ENCODE measurements at regions not wholly inside any gene's neighbourhood (a gene's known extent, or its start where the extent isn't known, plus 50 kb on each side); places are given as distances from the start of the nearest gene placed in this dataset.

DNA sequence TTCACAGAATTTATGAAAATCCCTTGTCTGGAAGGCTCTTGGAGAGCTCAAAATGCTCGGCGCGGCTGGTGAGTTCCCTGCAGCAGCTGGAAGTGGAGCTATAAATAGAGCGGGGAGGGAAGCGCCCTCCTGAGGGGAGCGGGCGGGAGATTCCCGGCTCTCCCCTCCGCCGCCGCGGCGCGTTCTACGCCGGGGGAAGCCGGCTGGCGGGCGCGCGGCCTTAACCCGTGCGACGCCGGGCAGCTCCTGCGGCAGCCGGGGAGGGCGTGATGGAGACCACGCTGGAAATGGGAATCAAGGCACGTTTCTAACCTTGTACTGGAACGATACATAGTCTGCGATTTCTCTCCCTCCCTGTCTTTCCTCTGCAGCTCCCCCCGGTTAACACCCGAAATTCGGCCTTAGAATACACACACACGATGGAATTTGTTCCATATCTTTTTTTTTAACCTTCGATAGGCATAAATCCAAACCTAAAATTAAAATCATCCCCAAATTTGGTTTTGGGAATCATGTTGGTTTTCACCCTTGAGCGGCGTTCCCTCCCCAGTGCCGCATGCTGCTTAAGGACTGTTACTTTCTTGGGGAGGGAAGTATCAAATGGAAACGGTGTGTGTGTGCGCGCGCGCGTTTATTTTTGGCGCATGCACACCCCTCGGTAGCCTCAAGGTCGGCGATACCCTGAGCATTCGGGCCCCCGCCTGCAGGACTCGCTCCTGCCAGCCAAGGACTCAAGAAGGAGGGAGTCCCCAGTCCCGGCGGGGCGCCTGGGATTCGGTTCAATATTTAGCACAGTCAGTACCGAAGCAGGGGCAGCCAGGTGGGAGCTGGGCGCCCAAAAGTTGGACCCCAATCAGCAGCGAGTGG, 306.3 kb upstream of the KCNN2 start:
- H3K4me3 ChIP-seq (ENCODE audit: low read depth, low read length): no peak overlapping the region
- no peak for TF ChIP-seq CTCF (IDR thresholded peaks at IDR 0.05; ENCODE audit: insufficient read depth, low read length)
- no peak for DNase-seq (ENCODE audit: low read depth)

GRCh38 chr5:114056185-114056538, 305.7 kb upstream of the KCNN2 start:
- H3K4me3 ChIP-seq (ENCODE audit: low read depth, low read length): no peak overlapping the region
- DNase-seq (ENCODE audit: low read depth): no peak
- TF ChIP-seq CTCF (IDR thresholded peaks at IDR 0.05; ENCODE audit: insufficient read depth, low read length): no peak

DNA sequence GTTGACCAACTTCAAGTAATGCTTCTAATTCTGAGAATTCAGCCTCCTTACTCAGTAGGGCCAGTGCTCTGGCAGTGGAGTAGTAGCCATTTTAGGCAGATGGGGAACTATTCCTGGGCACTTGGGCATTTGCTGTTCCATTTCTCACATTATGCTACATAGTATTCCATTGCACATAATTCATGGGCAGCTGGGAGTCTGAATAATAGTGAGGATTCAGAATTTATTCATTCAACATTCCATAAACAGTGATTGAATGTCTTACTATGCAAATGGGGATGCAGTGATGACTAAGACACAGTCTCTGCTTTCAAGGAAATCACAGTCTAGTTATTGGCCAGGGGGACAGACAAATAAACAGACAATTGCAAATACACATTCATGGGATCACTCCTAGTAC, 301.0 kb upstream of the KCNN2 start:
- H3K4me3 ChIP-seq (ENCODE audit: low read depth, low read length): no peak overlapping the region
- no peak for DNase-seq (ENCODE audit: low read depth)
- no peak for TF ChIP-seq CTCF (IDR thresholded peaks at IDR 0.05; ENCODE audit: insufficient read depth, low read length)

GRCh38 chr5:114062932-114063867, 298.7 kb upstream of the KCNN2 start:
- H3K4me3 ChIP-seq (ENCODE audit: low read depth, low read length): no peak overlapping the region
- no peak for TF ChIP-seq CTCF (IDR thresholded peaks at IDR 0.05; ENCODE audit: insufficient read depth, low read length)
- no peak for DNase-seq (ENCODE audit: low read depth)

DNA sequence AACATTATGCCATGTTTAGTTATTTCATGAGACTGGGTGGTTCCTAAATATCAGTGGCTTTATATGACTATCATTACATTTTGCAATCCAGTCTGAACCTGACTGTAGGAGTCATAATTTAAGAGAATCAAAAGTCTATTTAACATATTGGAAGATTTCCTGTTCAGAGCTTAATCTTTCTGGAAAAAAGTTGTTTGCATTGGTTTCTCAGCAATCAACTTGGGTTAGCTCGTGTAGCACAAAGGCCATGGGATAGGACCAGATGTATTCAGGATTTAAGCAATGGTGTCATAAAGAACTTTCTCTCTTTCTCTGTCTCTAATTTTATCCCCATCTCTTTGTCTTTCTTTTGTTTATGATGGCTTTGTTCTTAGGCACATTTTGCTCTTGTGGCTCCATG, 296.0 kb upstream of the KCNN2 start:
- no peak for DNase-seq (ENCODE audit: low read depth)
- TF ChIP-seq CTCF (IDR thresholded peaks at IDR 0.05; ENCODE audit: insufficient read depth, low read length): no peak

DNA sequence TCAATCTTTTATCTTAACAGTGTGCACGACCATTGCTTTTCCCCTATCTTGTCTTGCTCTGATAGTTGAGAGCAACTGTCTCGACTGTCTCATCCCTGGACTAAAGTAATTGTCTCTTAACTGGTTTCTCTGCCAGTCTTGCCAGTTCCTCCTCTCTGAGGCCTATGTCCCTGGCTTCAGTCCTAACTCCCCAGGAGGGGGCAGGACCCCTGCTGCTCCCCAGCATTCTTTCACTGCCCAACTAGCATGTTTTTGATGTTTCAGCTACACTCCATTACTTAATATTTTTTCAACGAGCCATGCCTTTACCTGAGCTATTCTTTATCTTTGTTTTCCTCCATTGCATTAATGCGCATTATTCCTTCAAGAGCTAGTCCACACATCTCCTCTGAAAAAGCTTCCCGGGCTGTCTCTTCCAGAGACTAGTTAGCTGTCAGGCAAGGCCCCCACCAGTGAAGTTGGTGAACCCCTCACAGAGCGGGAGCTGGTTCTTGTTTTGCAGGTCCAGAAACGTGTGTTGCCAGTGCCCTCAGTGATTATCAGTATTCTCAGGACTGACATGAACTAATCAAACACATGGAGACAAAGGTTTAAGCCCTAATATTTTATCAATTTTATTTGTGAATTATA, 291.7 kb upstream of the KCNN2 start:
- TF ChIP-seq CTCF (IDR thresholded peaks at IDR 0.05; ENCODE audit: insufficient read depth, low read length): no peak
- no peak overlapping the region for H3K4me3 ChIP-seq (ENCODE audit: low read depth, low read length)
- DNase-seq (ENCODE audit: low read depth): no peak

More for the DNA sequence above, 296.0 kb upstream of the KCNN2 start:
- H3K4me3 ChIP-seq (ENCODE audit: low read depth, low read length): no peak overlapping the region

All from fibroblast of the aortic adventitia (primary cell).